Erythroblast (primary cell): ENCODE measurements at regions not wholly inside any gene's neighbourhood (a gene's known extent, or its start where the extent isn't known, plus 50 kb on each side); places are given as distances from the start of the nearest gene placed in this dataset.

Experiments used
- GATA1 ChIP-seq: IDR thresholded peaks from 2 replicates; pipeline ENCODE4 v1.6.1; 2011; ENCODE audit warnings: low read depth, mild to moderate bottlenecking, control low read depth, low read length, moderate library complexity
- POLR2A ChIP-seq: IDR thresholded peaks from 2 replicates; pipeline ENCODE4 v1.6.1; 2011; ENCODE audit warnings: mild to moderate bottlenecking, low read length

DNA sequence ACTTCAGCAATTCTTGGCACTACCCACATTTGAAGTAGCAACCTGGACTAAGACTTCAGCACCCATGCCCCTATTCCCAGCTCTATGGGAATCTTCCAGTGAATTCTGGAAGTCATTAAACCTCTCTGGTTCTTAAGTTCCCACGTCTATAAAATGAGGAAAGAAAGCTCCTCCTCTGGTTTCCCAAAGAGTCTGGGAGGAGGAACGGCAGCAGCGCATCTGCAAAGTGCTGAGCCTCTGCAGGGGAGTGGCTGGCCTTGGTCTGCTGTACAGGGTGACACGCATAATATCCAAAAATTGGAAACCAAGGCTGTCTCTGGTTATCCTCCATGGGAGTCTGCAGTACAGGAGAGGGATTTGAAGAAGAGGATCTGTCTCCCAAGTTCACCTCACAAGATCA lies 73.6 kb upstream of the TP53I11 start:
- TF ChIP-seq POLR2A = no peak
- no peak for TF ChIP-seq GATA1
